Smooth muscle cell (in vitro differentiated cells): ENCODE measurements at regions not wholly inside any gene's neighbourhood (a gene's known extent, or its start where the extent isn't known, plus 50 kb on each side); places are given as distances from the start of the nearest gene placed in this dataset.

Experiments used
- DNase-seq: peaks from one replicate; lab custom pipeline; 2025; ENCODE audit not compliant: unreplicated experiment; lab: John Stamatoyannopoulos, UW
- H2AFZ ChIP-seq: fragments of 200-600 bp; sonication (generic); 2 replicates; pipeline ENCODE4 v1.6.0; 2016; ENCODE audit warnings: antibody characterized with exemption, low read depth, mild to moderate bottlenecking
- H3F3A ChIP-seq: fragments of 200-600 bp; sonication (generic); 2 replicates; pipeline ENCODE4 v1.6.0; 2017; ENCODE audit warnings: antibody characterized with exemption, low read depth
- H3K27ac ChIP-seq: fragments of 200-600 bp; sonication (generic); 2 replicates; pipeline ENCODE4 v1.5.1; 2016; ENCODE audit warnings: low read depth, mild to moderate bottlenecking
- H3K27me3 ChIP-seq: fragments of 200-600 bp; sonication (generic); 2 replicates; pipeline ENCODE4 v1.6.1; 2016; ENCODE audit warnings: low read depth, mild to moderate bottlenecking
- H3K36me3 ChIP-seq: fragments of 200-600 bp; sonication (generic); 2 replicates; pipeline ENCODE4 v1.5.1; 2016; ENCODE audit warnings: low read depth
- H3K4me1 ChIP-seq: fragments of 200-600 bp; sonication (generic); 2 replicates; pipeline ENCODE4 v1.5.1; 2016; ENCODE audit warnings: low read depth
- H3K4me2 ChIP-seq: fragments of 200-600 bp; sonication (generic); 2 replicates; pipeline ENCODE4 v1.6.0; 2016; ENCODE audit warnings: mild to moderate bottlenecking
- H3K4me3 ChIP-seq: fragments of 200-600 bp; sonication (generic); 2 replicates; pipeline ENCODE4 v1.5.1; 2016; ENCODE audit warnings: mild to moderate bottlenecking
- H3K79me2 ChIP-seq: fragments of 200-600 bp; sonication (generic); 2 replicates; pipeline ENCODE4 v1.6.0; 2016; ENCODE audit warnings: low read depth, mild to moderate bottlenecking
- H3K9ac ChIP-seq: fragments of 200-600 bp; sonication (generic); 2 replicates; pipeline ENCODE4 v1.6.0; 2016; ENCODE audit warnings: low read depth
- H3K9me3 ChIP-seq: fragments of 200-600 bp; sonication (generic); replicated peaks from 2 replicates; pipeline ENCODE4 v1.5.1; 2016; ENCODE audit warnings: low read depth
- H4K20me1 ChIP-seq: fragments of 200-600 bp; sonication (generic); 2 replicates; pipeline ENCODE4 v1.6.0; 2016; ENCODE audit warnings: low read depth
- CTCF ChIP-seq: fragments of 200-600 bp; sonication (generic); IDR thresholded peaks from 2 replicates; pipeline ENCODE4 v1.5.1; 2017; ENCODE audit warnings: borderline replicate concordance, mild to moderate bottlenecking, antibody characterized with exemption; ENCODE audit not compliant: insufficient read depth, poor library complexity, severe bottlenecking
- WGBS: methylation state at CpG from one replicate; pipeline ENCODE4 v1.1.7; 2016; ENCODE audit warnings: low lambda C conversion rate; 5-methylcytosine and 5-hydroxymethylcytosine counted together

DNA sequence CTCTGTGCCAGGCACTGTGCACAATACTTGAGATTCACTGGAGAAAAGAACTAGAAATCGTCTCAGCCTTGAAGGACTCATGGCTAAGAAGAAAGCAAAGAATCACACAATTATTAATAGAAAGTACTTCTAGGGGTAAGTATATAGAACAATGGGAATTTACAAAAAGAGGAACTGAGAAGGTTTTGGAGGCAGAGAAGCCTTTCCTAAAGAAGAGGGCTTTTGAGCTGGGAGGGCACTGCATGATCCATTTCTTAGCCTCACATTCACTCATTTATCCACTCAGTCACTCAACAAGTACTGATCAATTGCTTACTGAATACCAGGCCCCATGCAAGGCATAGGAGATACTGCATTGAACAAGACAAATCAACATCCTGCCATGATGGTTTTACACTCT, 113.5 kb downstream of the TMEM114 start:
- H3K4me1 ChIP-seq, result no peaks in the 10 kb centered on the region
- no peaks in the 10 kb centered on the region for H3K9me3 ChIP-seq
- no peak for DNase-seq
- no peaks in the 10 kb centered on the region for H3K79me2 ChIP-seq
- no peaks in the 10 kb centered on the region for H3K36me3 ChIP-seq
- 89% methylated on average over 1 of the region's 1 CpG for WGBS
- H3K27ac ChIP-seq, result no peak overlapping the region
- H3F3A ChIP-seq, result no peaks in the 10 kb centered on the region
- no peak for TF ChIP-seq CTCF
- no peak overlapping the region for H3K4me2 ChIP-seq
- H4K20me1 ChIP-seq, result no peaks in the 10 kb centered on the region
- H3K4me3 ChIP-seq, result no peak overlapping the region
- H3K27me3 ChIP-seq, result no peaks in the 10 kb centered on the region
- no peak overlapping the region for H2AFZ ChIP-seq
- no peak overlapping the region for H3K9ac ChIP-seq

DNA sequence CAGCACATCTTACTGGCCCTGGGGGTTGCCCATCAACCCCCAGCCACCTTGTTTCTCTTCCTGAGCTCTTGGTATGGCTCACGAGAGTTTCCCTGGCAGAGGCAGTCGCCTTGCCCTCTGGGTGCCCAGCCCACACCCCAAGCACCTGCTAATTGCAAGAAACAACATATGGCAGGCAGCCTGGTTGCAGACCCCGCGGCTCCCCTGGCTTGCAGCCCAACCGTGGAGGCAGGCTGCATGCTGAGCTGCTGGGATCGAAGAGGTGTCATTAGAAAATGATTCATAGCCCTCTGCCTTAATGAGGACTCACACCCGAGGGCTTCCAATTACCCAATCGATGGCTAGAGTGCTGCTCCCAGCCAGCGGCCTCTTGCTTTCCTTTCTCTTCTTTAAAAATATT, 115.7 kb downstream of the TMEM114 start:
- Histone ChIP-seq H4K20me1 (no peaks in the 10 kb centered on the region), H3K79me2 (no peaks in the 10 kb centered on the region), H3K27me3 (no peaks in the 10 kb centered on the region), H2AFZ (no peak overlapping the region), H3K9ac (no peak overlapping the region), H3F3A (no peaks in the 10 kb centered on the region), H3K4me3 (no peak overlapping the region), H3K9me3 (no peaks in the 10 kb centered on the region), H3K4me2 (no peak overlapping the region), H3K36me3 (no peaks in the 10 kb centered on the region), H3K27ac (no peak overlapping the region), H3K4me1 (no peaks in the 10 kb centered on the region)
- TF ChIP-seq CTCF, result no peak
- 70% methylated on average over 9 of the region's 9 CpGs for WGBS
- no peak for DNase-seq

- no peak overlapping the region for H3K4me3 ChIP-seq
- DNase-seq, result no peak
- H3K9me3 ChIP-seq, result no peaks in the 10 kb centered on the region
- H3K9ac ChIP-seq, result no peak overlapping the region
- WGBS, result 88% methylated on average over 7 of the region's 7 CpGs
- no peaks in the 10 kb centered on the region for H4K20me1 ChIP-seq
- H3K27ac ChIP-seq, result no peak overlapping the region
- no peaks in the 10 kb centered on the region for H3F3A ChIP-seq
- no peaks in the 10 kb centered on the region for H3K4me1 ChIP-seq
- H3K27me3 ChIP-seq, result no peaks in the 10 kb centered on the region
- H2AFZ ChIP-seq, result no peak overlapping the region
- no peaks in the 10 kb centered on the region for H3K36me3 ChIP-seq
- H3K4me2 ChIP-seq, result no peak overlapping the region
- no peak for TF ChIP-seq CTCF
- no peaks in the 10 kb centered on the region for H3K79me2 ChIP-seq
Measured at GRCh38 chr16:8469102-8469778, 121.1 kb downstream of the TMEM114 start.

DNA sequence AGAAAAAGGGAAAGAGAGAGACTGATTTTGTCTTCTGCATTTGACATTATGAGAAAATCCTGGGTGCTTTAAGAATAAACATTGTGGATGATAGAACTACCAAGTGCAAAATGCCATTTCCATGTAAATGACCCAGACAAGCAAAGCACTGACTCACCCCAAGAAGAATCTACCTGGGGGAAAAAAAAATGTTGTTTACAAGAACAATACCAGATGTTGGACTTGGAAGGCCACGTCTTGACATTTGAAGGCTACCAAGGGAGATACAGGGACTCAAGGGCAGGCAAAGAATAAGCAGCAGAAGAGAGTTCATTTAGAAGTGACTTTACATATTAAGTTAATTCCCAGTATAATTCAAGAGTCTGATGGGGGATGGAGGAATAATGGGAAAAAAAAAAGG, 125.3 kb downstream of the TMEM114 start:
- DNase-seq, result no peak
- Histone ChIP-seq H3K36me3 (no peaks in the 10 kb centered on the region), H2AFZ (no peak overlapping the region), H3K79me2 (no peaks in the 10 kb centered on the region), H3K27ac (no peak overlapping the region), H3K4me1 (no peaks in the 10 kb centered on the region), H3K9me3 (no peaks in the 10 kb centered on the region), H3K4me3 (no peak overlapping the region), H3K9ac (no peak overlapping the region), H3K4me2 (no peak overlapping the region), H3K27me3 (no peaks in the 10 kb centered on the region), H4K20me1 (no peaks in the 10 kb centered on the region), H3F3A (no peaks in the 10 kb centered on the region)
- TF ChIP-seq CTCF, result no peak
- WGBS, result 36% methylated on average over 1 of the region's 1 CpG
